ENCODE measurements at regions not wholly inside any gene's neighbourhood (a gene's known extent, or its start where the extent isn't known, plus 50 kb on each side); places are given as distances from the start of the nearest gene placed in this dataset.
"Not testable (repeated sequence)": the region's sequence is repeated elsewhere in the genome, so short reads cannot be mapped to it uniquely, and the experiment has no call there.

DNA sequence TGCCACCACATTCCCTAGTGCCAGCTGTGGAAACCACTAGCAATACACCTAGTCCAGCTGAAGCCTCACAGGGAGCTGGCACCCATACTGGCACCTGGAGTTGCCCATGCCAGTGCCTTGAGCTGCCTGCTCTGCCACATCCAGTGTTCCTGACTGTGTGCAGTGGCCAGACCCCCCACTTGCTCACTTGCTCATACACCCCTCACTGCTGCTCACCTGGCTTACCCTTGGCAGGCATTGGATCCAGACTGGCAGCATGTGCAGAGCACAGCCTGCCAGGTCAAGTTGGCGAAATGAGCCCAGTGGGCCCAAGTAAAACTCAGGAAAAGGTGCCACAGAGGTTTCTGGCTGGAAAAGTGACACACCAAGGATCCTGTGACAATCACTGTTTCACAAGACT is 1618.6 kb upstream of the PRMT6 start:
- DNase-seq: no peak

DNA sequence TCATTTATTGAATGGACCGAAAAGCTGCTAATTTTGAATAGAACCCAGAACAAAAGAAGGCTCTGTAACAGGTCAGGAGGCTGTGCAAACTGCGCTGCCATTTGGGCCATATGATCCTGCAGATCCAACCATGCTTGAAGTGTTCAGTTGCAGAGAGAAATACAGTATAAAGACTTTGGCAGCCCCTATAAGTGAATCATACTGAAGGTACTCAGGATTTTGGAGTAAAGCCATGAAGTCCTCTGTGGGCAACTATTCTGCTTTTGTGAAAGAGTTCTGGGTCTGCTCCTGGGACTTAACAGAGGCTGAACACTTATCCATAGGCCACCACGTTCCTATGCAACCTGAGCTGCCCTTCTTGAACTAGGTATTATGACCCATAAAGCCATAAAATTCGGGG is 1613.6 kb upstream of the PRMT6 start:
- DNase-seq: no peak

DNA sequence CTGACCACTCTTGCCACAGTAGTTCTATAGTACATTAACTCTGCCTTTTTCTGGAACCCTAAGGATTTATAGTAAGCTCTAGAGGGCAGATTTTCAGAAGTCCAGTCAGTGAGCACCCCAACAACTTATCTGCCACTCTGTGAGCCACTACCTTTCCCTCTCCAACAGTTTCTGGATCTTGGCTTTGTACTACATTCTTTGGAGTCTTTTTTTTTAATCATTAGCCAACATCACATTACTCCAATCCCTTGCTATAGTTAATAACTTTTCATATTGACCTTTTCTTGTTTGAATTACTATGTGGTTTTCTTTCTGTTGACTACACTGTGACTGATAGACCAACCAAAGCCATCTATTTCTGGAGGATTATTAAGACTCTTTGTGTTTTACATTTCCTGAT is 1596.7 kb upstream of the PRMT6 start:
- DNase-seq: no peak

DNA sequence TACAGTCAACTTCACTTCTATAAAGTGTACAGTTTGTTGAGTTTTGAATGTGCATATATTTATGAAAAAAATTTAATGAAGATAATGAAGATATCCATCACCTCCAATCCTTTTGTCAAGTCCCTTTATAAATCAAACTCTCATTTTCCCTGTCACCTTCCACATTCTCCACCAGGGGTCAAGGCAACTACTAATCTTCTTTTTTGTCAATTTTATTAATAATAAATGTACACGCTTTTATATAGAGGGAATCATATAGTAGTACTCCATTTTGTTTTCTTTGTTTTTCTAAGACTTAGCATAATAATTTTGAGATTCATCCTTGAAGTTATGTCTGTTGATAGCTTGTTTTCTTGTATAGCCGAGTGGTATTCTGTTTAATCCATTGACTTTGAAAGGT is 1594.2 kb upstream of the PRMT6 start:
- DNase-seq: no peak

DNA sequence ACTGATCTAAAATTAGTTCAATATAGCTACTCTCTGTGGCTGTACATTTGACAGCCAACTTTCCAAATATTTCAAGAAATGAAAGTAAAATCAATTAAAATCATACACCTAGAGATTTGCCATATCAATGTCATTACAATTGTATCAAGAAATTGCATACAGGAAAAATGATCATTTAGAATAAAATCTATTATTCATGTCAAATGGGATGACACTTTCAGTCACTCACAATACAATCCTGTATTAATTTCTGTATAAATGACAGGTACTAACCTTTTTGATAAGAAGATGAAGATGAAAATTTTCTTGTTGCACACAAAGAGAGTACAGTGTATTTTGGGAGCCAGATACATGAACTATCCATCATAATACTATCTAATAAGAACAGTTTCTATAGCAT is 1588.9 kb upstream of the PRMT6 start:
- DNase-seq: no peak

DNA sequence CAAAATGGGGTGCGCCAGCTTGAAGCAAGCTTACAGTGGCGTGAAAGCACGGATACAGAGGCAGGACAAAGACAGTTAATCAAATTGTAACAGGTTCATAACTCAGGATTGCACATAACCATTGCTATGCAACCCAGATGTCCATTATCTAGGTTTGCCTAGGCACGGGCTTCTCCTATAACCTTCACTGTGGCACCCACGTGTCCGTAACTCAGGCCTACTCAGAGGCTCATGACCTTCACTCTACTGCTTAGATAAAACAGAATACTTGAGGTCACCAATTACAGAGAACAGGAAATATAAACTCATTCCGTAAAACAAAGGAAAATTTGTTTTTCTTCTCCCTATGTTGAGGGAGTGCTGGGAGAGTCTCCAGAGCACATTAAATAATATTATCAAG is 1585.9 kb upstream of the PRMT6 start:
- not testable (repeated sequence) for DNase-seq

DNA sequence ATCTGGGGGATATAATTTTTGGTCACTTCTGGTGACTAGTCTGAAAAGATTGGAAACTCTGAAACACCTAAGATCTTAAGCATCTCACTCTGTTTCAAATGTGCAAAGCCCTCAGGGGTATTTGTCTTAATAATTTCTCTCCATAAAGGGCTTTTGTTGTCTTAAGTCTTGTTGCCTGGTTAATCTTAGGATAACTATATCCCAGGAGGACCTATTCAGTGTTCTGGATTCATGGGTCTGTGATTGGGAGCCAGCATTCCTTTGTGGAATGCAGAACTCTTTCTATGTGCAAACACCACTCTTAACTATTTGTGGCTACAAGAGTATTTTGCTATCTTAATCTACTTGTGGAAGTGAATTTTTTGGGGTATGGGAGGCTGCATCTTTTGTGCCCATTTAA is 1573.0 kb upstream of the PRMT6 start:
- DNase-seq: no peak

DNA sequence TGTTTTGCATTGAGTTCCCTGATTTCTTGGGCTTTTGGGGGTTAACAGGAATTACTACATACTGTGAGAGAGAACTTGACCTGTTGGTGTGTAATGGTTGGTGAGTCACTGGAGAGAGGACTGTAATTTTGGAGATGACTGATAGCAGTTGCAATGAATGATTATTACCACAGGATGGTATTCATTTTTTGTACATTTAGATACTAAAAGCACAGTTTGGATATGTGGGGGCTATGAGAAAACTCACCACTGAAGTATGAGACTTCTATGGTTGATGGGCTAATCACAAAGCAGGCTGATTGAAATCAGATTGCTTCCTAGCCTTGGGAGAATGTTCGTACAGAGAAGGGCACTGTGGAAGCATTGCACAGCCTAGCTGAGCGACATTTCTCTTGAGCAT is 1571.3 kb upstream of the PRMT6 start:
- no peak for DNase-seq

DNA sequence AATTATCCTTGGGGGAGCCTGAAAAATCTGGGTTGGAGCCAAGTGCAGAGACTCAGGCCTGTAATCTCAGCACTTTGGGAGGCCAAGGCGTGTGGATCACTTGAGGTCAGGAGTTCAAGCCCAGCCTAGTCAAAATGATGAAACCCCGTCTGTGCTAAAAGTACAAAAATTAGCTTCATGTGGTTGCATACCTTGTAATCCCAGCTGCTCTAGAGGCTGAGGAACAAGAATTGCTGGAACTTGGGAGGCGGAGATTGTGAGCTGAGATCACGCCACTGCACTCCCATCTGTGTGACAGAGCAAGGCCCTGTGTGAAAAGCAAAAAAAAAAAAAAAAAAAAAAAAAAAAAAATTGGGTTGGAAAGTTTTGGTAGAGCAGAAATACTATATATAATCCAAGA is 1563.6 kb upstream of the PRMT6 start:
- no peak for DNase-seq

DNA sequence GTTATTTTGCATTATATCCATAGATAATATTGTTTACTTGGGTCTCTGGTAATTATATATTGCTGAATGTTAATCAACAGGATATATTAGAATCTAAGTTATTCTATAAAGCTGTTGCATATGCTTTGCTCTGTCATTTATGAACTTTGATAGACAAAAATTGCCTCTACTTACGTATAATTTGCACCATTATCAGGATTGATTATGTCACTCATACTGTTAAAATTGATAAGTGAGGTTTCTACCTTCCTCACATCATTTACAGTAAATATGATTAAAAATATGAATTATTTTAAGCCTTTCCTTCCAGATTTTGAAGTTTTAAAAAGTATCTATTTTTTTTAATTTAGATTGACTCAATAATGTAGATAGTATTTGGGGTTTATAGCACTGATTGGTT is 1540.4 kb upstream of the PRMT6 start:
- no peak for DNase-seq

DNA sequence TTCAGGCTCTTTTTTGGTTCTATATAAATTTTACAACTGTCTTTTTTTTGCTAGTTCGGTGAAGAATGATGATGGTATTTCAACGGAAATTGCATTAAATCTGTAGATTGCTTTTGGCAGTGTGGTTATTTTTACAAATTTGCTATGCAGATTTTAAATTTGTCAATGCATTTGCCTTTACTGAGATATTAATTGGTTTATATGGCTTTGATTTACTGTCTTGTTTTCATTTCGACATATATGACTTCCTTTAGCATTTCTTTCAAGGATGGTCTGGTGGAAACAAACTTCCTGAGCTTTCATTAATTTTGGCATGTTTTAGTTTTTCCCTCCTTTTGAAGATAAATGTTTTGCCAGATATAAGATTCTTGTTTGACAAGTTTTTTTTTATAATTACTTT is 1522.5 kb upstream of the PRMT6 start:
- DNase-seq: no peak

DNA sequence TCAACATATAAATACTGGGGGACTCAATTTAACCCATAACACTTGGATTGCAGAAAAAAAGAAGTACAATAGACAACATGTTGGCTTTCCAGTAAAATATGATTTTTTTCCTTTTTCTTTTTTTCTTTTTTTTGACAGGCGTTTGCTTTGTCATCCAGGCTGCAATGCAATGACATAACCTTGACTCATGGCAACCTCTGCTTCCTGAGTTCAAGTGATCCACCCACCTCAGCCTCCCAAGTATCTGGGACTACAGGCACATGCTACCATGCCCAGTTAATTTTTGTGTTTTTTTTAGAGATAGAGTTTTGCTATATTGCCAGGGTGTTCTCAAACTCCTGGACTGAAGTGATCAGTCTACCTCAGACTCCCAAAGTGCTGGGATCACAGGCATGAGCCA is 1512.0 kb upstream of the PRMT6 start:
- DNase-seq: no peak

DNA sequence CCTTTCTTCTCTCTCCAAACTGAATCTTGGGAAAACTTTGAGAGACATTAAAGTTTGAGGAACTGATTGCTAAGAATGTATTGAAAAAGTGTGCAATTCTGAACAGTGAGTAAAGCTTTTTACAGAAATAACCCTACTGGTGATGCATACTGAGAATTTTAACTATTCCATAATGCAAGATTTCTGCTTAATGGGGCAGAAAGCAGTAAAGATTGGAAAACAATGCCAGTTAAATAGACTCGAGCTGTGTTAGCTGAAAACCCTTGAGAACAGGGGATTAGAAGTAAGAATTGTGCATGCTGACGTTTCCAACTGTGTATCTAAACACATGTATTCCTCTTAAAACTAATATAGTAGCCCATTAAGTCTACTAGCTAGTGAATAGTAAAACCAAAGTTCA is 1500.2 kb upstream of the PRMT6 start:
- no peak for DNase-seq

DNA sequence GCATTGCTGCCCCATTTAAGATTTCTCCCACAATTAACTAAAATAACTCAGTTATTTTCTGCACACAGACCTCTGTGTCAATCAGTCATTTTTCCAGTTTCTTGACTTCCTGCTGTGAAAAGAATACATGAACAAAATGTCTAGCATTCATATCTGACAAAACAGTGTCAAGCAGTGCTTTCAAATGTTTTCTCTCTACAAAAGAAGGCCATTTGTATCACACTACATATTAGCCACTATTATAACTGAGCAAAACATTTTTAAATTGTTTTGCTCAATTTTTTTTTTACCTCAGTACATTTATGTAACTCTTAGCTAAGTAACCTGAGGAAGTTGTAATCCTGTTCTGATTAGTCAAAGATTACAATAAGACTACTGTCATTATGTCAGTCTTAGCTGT is 1498.5 kb upstream of the PRMT6 start:
- DNase-seq: no peak

DNA sequence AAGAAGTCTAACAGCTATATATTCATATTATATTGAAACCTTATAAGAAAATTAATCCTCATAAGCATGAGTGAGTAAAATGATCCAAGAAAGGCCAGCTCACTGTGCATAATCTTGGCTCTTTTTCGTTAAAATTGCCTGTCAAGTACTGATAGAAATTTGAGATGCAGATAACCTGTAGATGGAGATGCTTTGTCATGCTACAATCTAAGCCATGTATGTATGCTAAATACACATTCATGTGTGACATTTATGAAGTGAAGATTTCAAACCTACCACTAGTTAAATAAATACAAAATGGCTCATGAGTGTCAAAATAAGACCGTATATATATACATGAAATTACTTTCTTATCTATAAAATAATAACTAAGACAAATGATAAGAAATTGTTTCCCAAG is 1491.5 kb upstream of the PRMT6 start:
- no peak for DNase-seq

DNA sequence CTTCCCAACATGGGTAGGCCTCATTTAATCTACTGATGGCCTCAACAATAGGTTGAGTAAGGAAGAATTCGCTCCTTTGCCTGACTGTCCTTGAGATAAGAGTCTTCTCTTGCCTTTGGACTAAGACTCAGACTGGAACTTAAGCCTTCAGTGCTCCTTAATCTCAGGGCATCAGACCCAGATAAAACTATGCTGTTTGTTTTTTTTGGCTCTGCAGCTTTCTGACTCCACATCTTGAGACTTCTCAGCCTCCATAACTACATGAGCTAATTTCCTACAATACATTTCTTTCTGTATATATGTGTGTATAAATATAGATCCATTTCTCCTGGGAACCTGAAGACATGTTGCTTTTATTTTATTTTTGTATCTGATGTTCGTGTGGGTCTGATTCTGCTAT is 1470.7 kb upstream of the PRMT6 start:
- DNase-seq: no peak

DNA sequence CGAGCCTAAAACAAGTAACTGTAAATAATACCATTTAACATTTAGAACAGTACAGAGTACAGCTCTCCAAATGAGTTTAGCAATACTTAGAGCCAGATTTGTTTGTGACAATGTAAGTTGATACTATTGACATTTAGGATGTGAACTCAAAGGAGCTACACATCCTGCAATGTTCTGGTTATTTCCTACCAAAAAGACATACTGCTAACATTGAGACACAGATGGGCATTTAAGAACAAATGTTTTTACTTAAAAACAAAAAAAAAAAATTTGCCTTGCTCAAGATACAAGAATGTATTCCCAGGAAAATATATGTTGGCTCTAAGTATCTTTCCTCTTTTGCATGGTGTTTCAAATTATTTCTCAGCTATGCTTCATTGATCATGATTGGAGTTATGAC is 1464.8 kb upstream of the PRMT6 start:
- no peak for DNase-seq

DNA sequence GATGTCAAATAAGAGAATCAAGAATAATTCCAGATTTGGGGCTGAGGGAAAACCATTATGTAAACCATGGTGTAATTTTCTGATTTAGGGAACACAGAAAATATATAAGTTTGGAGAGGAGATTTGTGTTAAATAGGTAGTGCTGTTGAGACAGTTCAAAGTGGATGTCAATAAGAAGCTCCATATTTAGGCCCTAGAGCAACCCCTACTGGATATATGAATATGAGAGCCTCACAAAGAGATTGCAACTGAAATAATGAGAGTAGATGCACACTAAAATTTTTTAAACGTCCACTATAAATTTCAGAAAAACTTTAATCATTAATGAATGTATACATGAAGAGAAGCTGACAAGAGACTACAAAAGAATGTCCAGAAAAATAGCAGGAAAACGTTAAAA is 1447.8 kb upstream of the PRMT6 start:
- peak; percentile 3 for DNase-seq

DNA sequence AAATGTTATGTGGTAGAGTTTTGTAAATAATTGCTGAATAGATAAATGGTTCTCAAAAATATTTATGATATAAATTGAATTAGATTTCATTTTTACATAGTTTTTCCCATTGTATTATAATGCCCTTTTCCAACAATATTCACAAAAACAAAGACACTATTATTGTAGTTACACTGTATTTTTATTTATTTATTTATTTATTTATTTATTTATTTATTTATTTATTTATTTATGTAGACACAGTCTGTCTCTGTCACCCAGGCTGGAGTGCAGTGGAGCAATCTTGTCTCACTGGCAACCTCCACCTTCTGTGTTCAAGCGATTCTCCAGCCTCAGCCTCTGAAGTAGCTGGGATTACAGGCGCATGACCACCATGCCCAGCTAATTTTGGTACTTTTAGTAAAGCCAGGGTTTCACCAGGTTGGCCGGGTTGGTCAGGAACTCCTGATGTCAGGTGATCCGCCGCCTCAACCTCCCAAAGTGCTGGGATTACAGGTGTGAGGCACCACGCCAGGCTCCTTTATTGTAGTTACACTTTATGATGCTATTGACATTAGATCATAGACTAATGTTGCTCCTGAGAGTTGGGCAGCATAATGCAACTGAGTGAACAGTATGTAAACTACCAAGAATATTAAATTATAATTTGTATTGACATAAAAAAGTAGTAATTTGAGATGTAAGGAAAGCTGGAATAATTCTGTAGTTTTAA is 1430.0 kb upstream of the PRMT6 start:
- DNase-seq: no peak

DNA sequence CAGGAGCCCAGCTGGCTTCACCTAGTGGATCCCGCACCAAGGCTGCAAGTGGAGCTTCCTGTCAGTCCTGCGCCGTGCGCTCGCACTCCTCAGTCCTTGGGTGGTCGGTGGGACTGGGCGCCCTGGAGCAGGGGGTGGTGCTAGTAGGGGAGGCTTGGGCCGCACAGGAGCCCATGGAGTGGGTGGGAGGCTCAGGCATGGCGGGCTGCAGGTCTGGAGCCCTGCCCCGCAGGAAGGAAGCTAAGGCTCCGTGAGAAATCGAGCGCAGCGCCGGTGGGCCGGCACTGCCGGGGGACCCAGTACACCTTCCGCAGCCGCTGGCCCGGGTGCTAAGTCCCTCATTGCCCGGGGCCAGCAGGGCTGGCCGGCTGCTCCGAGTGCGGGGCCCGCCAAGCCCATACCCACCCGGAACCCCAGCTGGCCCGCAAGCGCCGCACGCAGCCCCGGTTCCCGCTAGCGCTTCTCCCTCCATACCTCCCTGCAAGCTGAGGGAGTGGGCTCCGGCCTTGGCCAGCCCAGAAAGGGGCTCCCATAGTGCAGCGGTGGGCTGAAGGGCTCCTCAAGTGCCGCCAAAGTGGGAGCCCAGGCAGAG is 1425.2 kb upstream of the PRMT6 start:
- not testable (repeated sequence) for DNase-seq

DNA sequence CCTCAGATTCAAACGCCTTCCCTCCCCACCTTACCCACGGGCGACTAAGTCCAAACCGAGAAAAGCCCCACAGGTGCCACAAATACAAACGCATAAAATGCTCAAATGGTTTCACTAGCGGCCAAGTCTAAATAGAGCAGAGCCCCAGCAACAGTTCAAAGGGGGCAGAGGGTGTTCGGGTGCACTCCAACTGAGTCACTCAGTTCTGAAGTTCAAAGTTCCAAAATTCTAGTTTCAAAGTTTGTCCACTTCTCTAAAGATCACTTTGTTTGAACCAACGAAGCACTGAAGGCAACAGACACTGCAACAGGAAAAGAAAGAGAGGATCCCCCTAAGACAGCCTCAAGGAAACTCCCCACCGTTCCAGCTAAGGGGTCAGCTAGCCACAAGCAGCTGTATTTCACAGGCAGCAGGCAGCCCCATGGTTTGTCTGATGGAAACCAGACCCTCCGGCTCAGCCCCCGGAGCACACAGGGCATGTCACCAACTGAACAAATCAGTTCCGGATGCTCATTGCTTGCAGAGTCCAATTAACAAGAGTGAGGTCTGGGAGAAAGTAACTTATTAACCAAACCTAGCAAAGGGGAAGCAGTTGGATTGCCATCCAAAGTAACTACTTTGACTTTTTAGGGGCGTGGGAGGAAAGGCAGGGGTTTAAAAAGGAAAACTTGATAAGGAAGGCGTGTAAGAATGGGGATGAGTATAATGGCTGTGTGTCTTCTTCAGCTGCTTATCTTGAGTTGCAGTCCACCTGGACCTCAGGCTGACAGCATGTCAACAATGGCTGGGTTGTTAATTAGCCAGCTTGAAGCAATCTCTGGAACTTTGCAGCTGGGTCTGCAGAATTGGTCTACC is 1423.9 kb upstream of the PRMT6 start:
- DNase-seq: no peak

DNA sequence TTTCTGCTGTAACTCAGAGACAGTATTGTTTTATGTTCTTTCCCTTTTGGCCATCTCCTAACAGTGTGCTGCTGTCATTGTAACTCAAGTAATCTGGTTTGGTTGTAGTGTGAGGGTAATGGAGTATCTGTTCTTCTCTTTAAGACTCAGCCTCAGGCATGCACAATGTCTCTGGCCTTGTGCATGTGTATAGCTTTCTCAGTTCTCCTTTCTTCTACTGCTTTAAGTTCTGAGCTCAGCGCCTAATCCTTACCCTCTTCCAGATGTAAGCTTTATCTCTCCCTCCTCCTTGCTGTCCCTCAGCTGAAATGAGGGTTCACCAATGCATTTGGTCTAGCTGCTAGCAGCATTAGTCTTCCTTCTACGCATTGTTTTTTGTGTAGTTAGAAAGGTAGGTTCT is 1420.4 kb upstream of the PRMT6 start:
- DNase-seq: no peak

DNA sequence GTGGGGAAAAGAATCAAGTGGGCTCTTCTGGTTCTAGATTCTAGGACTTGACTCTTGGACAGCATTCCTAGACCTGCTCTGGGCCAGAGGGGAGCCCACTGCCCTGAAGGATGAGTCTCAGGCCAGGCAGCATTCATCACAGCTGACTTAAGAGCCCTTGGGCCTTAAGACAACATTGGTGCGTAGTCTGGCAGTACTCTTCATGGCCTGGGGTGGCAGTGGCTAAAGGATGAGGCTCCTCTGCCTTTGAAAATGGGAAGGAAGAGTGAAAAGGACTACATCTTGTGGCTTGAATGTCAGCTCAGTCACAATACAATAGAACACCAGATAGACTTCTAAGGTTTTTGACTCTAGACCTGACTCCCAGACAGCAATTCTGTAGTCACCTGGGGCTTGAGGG is 1415.1 kb upstream of the PRMT6 start:
- DNase-seq: no peak

DNA sequence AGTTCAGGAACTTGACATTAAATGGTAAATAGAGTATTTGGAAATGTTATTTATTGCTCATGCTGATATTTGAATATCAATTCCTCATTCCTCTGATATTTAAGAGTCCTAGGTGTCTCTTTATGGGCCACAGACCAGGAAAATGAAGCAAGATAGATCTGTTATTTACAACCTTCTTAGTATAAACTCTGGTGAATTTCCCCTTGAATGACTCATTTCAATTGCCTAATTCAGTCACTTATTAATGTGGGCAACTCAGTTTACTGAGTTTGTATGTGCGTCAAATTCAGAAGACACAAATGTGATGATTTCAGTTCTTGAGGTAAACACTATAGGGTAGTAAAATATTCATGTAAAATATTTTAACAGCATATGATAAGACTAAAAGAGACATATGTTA is 1404.4 kb upstream of the PRMT6 start:
- no peak for DNase-seq

All from hematopoietic multipotent progenitor cell treated with erythropoietin and hydrocortisone succinate and interleukin-3 and kit ligand, for 6 days (in vitro differentiated cells).